GM19467 (cell line): ENCODE measurements at regions not wholly inside any gene's neighbourhood (a gene's known extent, or its start where the extent isn't known, plus 50 kb on each side); places are given as distances from the start of the nearest gene placed in this dataset.
"Not testable (repeated sequence)": the region's sequence is repeated elsewhere in the genome, so short reads cannot be mapped to it uniquely, and the experiment has no call there.

ENCODE experiments used
- ATAC-seq: cut with Tn5 transposase; IDR thresholded peaks from one replicate; pipeline ENCODE4 v1.9.1; 2021; ENCODE audit warnings: mild to moderate bottlenecking, moderate library complexity; ENCODE audit not compliant: unreplicated experiment

DNA sequence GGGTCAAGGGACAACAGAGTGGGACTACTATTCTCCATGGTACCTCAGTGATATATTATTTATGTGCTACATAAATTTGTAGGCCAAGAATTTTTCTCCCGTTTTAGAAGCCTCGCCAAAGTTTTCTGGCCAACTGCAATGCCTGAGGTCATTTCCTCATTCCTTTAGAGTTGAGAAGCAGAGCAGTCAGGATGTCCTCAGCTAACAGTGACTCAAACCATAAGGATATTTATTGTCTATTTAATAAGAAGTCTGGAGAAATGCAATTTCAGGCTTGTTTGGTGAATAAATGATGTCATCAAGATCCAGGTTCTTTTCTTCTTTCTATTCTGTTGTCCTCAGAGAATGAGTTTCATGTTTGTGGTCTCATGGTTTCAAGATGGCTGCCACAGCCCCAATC lies 91.0 kb downstream of the ADCYAP1 start:
- ATAC-seq = no peak

DNA sequence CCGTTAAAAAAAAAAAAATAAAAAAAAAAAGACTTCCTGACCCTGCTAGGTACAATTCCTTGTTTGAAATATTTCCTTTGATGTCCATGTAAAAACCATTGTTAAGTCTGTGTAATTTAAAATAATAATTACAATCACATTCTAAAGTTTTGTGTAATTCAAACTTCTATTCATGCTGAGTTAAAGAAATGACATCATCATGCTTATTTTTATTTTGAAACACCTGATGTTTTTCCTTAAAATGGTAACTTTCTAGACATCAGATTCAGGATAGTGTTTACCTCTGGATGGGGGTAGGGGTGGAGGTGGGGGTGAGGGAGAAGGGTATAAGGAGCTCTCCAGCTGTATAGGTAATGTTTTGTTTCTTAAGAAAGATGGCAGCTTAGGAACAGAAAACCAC lies 92.8 kb downstream of the ADCYAP1 start:
- ATAC-seq = no peak

DNA sequence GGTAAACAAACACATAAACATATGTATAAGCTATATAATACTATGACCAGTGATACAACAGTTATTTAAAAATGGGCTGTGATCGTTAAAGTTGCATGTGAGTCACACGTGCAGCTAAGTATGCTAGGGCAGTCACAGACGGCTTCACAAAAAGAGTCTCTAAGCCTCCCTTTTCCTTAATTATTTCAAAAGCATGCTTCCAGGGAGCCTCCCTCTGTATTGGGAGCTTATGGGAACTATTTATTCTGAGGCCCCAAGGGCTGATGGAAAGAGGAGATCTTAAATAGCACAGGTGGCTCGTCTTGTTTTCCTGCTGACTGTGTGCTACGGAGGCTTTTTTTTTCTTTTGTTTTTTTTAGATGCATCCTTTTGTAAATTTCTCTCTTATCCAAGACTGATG lies 94.3 kb downstream of the ADCYAP1 start:
- ATAC-seq = no peak

DNA sequence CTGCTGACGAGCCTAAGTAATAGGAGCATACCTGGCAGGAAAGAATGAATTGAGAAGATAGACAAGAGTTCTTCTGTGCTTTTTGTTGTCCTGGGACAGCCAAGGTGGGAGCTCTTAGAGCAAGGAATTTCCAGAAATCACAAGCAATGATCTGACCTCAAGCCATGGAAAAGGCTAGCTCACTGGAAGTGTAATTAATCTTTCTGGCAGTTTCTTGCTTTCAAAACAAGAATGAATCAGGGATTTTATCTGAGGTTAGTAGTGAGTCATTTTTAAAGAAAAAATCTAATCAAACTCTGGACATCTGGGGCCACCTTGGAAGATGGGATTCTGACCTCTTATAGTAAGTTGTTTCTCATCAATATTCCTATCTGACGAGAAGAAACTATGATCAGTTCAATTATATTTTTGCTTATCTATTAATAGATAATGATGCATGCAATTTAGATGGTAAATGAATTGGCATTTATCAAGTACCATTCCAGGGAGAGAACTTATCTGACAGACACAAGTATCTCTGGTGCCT lies 98.0 kb downstream of the ADCYAP1 start:
- no peak for ATAC-seq

DNA sequence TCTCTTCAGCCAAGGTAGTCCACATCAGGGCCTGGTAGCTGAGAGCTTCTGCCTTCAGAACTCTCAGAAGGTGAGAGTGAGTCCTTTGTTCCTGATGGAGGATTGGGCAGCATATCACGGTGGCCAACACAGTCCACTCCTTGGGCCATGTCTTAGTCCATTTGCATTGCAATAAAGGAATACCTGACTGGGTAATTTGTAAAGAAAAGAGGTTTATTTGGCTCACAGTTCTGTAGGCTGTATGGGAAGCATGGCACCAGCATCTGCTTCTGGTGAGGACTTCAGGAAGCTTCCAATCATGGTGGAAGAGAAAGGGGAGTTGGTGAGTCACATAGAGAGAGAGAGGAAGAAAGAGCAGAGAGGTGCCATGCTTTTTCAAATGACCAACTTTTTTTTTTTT lies 98.8 kb downstream of the ADCYAP1 start:
- ATAC-seq = no peak

DNA sequence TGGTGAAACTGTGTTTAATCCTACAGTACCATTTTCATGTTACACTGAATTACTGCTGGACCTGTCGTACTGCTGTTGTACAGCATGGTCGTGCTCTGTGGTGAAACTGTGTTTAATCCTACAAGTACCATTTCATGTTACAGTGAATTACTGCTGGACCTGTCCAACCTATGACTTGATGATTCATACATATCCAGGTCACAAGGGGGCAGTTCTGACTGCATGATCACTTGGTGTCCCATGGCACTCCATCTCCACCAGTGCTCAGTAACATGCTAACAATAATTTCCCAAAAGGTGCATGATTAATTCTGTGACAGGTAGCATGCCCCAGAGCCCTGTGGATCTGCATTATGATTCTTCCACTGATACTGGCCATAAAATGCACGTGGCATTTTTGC lies 101.6 kb downstream of the ADCYAP1 start:
- ATAC-seq = no peak

DNA sequence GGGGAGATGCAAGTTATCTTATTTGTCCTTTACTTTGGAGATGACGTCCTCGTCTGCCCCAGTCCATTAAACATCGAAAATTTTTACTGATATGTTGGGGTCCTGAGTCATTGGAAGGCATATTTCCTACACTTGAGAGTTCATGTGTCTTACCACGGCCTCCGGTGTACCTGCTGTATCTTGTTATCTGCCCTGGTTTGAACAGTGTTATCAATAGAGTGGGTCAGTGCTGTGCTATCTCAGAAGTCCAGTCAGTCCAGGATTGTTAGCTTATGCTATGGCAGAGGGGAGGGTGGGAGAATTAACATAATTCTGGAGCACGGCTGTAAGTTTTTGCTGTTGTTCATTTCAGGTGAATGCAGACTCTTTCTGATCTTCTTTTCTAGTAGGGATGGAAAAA lies 102.3 kb downstream of the ADCYAP1 start:
- no peak for ATAC-seq

DNA sequence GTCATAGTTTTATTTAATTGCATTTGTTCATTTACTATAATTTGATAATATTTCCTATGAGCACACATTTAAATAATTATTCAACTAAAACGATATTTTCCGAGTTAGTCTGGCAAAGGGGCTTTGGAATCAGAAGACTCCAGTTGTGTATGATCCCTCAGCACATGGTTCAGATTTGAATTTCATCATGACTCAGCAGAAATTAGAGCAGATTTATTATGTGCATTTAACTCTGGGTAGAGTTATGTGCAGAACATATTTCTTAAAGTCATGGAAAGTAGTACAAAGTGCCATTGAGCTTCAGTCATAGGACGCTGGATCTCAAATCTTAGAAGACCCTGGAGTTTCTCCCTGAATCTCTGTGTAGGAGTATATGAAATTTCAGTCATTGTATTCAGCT lies 106.7 kb downstream of the ADCYAP1 start:
- no peak for ATAC-seq

DNA sequence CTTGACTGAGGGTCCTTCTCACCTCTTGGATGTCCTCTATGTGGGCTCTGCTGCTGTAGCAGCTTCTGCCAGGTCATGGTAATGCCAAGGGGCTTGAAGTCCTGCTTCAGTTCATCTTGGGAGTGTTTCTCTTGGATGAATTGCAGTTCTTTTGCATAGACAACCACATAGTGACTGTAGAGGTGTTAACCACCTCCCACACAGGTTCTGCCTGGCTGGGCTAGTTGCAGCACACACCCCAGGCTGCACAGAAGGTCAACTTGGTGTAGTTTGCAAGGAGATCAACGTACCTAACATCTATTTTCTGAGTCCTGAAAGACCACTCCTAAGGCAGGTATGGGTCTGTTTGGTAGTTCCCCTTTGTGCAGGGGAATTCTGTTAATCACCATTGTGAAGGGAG lies 108.1 kb downstream of the ADCYAP1 start:
- no peak for ATAC-seq

DNA sequence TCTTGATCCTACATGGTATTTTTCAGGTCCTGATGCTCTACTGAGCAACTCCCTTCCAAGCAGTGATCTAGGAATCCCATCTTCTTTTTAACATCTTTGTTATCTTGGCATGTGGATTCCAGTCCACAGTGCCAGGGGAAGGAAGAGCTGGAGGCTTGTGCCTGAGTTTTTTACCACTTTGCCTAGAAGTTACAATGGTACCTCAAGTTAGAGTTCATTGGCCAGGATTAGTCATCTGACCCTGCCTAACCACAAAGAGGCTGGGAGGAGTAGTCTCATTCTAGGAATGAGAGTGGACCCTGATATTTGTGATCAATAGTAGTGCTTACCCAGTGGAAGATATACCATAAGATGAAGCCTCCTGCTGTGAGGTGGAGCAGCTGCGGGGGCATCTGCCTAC lies 109.3 kb downstream of the ADCYAP1 start:
- no peak for ATAC-seq

DNA sequence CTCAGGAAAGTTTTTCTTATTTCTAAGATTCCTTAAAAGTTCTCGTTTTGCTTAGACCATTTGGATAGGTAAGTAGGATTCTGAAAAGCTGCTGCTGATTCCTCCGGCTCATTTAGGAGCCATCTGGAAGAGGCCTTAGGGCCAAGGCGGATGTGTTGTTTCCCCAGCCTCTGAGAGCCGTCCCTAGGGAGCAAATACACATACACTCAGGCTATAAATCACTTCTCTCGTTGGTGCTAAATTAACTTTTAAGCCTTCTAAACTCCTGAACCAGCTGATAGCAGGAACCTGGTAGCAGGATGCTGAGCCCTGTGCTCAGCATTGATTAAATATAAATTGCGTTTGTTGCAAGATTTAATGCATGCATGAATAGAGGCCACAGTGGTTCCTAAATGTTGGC lies 109.8 kb downstream of the ADCYAP1 start:
- no peak for ATAC-seq

DNA sequence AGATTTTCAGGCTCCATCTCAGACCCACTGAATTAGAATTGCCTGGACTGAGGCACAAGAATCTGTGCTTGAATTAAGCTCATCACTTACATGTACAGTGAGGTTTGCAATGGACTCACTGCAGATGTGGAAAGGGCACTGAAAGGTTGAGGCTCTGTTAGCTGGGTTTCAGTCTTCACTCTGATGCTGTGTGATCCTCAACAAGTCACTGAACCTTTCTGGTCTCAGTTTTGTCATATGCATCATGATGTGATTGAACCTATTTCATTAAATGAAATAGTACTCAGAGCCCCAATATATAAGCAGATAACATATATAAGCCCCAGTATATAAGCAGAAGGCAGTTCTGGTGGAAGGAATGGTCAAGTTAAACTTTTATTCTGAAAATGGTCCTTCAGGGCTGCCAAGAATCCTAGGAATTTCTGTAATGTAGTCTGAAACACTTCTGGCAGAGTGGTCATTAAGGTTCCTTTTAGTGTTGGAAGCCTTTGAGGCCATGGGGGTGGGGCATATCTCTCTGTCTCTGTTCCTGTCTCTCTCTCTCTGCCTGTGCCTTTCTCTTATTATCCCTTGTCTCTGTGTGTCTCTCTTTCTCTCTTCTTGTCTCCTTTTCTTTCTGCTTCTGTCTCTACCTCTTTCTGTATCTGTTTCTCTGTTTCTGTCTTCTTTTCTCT lies 110.4 kb downstream of the ADCYAP1 start:
- ATAC-seq = no peak

DNA sequence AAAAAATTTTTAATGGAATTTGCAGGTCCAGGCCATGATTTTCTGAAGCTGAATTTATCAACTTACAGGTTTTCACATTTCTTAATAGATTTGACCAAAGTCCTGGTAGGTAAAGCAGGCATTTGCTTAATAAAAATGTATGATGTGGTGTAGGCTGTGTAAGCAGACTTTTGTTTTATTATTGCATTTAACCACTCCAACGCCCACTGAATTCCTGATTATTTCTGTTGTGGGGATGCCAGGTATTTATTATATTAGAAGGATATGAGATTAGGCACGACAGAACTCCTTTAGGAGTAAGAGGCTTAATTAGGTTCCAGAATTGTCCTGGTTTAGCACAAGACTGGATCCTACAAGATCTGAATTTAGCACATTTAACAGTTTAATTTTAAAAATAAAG lies 111.1 kb downstream of the ADCYAP1 start:
- ATAC-seq = no peak

DNA sequence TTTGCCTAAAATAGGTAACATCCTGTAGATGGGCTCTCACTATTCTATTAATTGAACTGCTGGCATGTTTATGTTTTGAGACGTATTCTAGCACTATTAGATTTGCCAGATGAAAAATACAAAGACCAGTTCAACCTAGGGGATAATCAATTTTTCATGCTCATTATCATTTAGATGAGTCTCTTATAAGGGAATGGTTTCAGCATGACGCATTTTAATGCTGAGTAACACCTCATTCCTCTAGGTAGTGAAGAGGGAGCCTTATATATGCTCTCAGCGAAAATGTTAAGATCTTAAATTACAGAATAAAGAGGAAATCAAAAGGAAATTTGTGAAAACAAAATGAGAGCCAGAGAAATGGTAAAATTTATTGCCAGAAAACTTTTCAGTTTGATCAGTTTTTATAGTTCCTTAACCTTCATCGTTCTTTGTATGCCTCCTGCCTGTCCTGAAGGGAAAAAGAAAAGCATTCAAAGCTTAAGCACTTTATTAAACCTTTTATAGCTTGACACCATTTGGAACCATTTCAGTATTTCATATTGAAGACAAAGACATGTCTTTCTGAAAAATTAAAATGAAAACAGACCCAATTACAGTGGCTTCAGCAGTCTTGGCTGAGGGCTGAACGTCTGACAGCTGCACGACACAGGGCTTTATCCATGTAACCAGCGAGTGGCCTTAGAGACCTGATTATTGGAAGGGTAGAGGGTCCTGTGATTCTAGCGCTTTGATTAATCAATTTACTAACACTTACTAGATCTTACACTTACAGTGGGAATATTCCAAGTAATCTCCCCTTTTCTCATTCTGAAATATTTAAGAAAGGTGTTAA lies 112.8 kb downstream of the ADCYAP1 start:
- ATAC-seq = no peak

DNA sequence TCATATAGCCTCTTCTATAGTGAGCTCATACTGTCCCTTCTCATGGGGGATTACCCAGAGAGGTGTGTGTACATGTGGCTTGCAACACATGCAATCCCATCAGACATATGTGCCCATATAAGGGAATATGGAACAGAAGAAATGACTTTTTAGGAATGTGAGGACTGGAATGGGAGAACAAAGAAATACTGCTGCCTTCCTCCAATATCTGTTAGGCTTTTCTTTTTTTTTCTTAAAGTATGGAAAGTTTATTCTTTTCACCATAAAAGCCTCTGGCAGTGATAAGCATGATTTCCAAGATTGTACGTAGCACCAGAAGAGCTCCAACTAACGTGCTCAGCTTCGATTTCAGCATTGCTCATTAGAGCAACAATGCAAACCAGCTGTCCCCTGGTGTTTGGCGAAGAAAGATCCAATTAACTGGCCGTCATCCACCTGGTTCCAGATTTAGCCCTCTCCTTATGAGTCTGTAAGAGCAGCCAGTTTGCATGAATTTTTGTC lies 113.6 kb downstream of the ADCYAP1 start:
- no peak for ATAC-seq

DNA sequence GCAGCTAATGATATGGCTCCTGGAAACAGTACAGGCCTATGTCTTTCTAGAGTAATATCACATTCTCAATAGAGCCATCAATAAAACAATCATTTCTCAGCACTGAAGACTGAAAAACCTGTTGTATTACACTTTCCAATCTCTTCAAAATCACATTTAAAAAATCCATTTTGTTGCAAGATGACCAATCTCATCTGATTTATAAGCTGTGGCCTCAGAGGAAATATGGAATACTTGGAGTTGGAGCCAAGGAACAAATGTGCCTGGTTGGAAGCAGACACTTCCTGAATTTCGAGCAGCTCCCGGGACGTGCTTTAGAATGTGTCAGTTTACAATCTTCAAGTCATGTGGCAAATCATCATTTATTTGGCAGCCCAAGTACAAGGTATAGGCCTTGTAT lies 114.5 kb downstream of the ADCYAP1 start:
- ATAC-seq = no peak

DNA sequence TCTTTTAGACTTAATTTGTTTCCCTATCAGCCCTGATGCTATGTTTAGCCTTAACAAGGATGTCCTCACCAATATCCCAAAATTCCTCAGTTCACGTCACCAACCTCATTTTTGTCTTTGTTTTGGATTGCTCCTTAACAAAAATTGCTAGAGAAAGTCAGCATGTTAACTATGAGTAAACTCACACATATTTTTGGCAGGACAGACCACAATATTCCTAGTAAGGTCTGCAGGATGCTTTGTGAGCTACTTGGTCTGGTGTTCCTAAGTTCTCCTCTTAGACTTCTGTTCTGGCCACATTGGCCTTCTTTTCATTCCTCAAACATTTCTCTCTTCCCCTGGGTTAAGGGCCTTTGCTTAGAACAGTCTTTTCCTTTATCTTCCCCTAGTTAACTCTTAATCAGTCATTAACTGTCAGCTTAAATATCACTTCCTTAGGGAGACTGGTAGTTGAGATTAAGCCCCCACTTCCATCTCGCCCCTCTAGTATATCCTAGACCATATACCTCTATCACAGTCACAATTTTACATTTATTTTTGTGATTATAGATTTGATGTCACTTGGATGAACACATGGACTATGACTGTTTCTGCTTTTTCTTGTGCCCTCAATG lies 116.2 kb downstream of the ADCYAP1 start:
- no peak for ATAC-seq

DNA sequence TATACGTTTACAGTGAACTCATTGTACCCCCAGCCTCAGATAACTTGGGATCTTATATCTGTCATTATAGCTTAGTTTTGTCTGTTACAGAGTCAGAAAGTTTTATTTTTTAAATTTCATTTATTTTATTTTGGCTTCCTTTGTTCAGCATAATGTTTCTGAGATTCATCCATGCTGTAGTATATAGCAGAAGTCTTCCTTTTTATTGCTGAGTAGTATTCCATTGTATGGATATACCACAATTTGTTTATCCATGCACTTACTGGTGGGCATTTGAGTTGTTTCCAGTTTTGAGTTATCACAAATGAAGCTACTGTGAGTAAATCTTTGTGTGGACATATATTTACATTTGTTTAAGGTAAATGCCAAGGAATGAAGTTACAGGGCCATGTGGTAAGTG lies 122.3 kb downstream of the ADCYAP1 start:
- no peak for ATAC-seq

DNA sequence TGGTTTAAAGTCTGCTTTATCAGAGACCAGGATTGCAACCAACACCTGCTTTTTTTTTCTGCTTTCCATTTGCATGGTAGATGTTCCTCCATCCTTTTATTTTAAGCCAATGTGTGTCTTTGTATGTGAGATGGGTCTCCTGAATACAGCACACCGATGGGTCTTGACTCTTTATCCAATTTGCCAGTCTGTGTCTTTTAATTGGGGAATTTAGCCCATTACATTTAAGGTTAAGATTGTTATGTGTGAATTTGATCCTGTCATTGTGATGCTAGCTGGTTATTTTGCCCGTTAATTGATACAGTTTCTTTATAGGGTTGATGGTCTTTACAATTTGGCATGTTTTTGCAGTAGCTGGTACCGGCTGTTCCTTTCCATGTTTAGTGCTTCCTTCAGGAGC lies 128.4 kb downstream of the ADCYAP1 start:
- not testable (repeated sequence) for ATAC-seq

DNA sequence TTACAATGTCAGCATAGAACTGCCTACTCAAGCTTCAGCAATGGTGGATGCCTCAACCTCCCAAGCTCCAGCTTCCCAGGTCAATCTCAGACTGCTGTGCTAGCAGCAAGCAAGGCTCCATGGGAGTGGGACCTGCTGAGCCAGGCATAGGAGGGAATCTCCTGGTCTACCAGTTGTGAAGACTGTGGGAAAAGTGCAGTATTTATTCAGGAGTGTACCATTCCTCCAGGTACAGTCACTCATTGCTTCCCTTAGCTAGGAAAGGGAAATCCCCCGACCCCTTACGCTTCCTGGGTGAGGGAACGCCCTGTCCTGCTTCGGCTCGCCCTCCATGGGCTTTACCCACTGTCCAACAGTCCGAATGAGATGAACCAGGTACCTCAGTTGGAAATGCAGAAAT lies 130.3 kb downstream of the ADCYAP1 start:
- ATAC-seq = no peak

DNA sequence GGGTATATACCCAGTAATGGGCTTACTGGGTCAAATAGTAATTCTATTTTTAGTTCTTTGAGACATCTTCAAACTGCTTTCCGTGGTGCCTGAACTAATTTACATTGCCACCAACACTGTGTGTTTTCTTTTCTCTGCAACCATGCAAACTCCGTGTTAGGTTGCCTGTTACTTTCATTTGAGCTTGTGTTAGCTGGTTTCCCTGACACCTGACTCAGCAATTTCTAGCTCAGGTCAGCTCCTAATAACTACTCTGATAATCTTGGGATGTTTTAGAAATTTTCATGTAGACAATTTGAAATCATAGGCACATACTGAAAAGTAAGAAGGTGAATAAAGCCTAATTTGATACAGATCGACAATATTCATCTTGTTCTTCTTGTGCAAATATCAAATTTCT lies 132.3 kb downstream of the ADCYAP1 start:
- ATAC-seq = no peak

DNA sequence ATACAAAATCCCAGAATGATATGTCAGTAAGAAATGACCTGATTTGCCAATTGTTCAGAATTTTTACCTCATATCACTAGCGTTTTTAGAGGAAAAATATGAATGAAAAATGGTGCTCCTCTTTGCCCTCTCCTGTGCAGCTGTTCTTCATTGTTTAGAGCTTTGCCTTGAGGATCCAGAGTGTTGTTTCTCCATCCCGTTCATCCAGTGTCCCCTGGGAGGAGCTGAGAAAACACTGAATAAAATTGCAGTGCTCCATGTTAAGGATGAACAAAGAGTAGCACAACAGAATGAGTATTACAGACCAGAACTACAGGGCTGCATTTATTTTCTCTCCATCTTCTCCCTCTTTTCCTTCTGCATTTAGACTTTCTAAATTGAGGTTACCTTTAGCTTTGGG lies 133.1 kb downstream of the ADCYAP1 start:
- no peak for ATAC-seq
